ENCODE measurements at regions not wholly inside any gene's neighbourhood (a gene's known extent, or its start where the extent isn't known, plus 50 kb on each side); places are given as distances from the start of the nearest gene placed in this dataset.

GRCh38 chr2:105158002-105158401 lies 83.5 kb upstream of the GPR45 start:
- no peaks in the 10 kb centered on the region for H3F3A ChIP-seq (ENCODE audit: insufficient read depth, low read length)
- H4K20me1 ChIP-seq (ENCODE audit: insufficient read depth, low read length): no peaks in the 10 kb centered on the region
- H3K4me3 ChIP-seq (ENCODE audit: low read depth, low read length, poor library complexity, severe bottlenecking): no peak overlapping the region
- H3K4me1 ChIP-seq (ENCODE audit: insufficient read depth, low read length, severe bottlenecking): no peaks in the 10 kb centered on the region
- TF ChIP-seq CTCF (IDR thresholded peaks at IDR 0.05; ENCODE audit: low read length) (no peak), EZH2 (IDR thresholded peaks at IDR 0.05; ENCODE audit: borderline replicate concordance, low read length) (no peak)
- H3K27ac ChIP-seq (ENCODE audit: low read depth, low read length, poor library complexity, severe bottlenecking): no peak overlapping the region
- no peaks in the 10 kb centered on the region for H3K36me3 ChIP-seq (ENCODE audit: insufficient read depth, low read length)
- H3K9me2 ChIP-seq (ENCODE audit: low read depth, low read length): no peaks in the 10 kb centered on the region
- no peaks in the 10 kb centered on the region for H3K79me2 ChIP-seq (ENCODE audit: insufficient read depth, low read length)
- no peak overlapping the region for H2AFZ ChIP-seq (ENCODE audit: low read length)
- H3K9me3 ChIP-seq (ENCODE audit: low read length): peaks cover 6% of the 10 kb centered on the region; the same call in 1 of the 2 replicates
- H3K9ac ChIP-seq (ENCODE audit: low read length): no peak overlapping the region
- no peak overlapping the region for H3K4me2 ChIP-seq (ENCODE audit: low read length)
- H3K27me3 ChIP-seq (ENCODE audit: insufficient read depth, low read length): no peaks in the 10 kb centered on the region

- Histone ChIP-seq H3K4me1 (ENCODE audit: insufficient read depth, low read length, severe bottlenecking) (no peaks in the 10 kb centered on the region), H3K9ac (ENCODE audit: low read length) (no peak overlapping the region), H3K9me3 (ENCODE audit: low read length) (no peaks in the 10 kb centered on the region), H3K79me2 (ENCODE audit: insufficient read depth, low read length) (no peaks in the 10 kb centered on the region), H4K20me1 (ENCODE audit: insufficient read depth, low read length) (no peaks in the 10 kb centered on the region), H2AFZ (ENCODE audit: low read length) (no peak overlapping the region), H3K27me3 (ENCODE audit: insufficient read depth, low read length) (no peaks in the 10 kb centered on the region), H3F3A (ENCODE audit: insufficient read depth, low read length) (no peaks in the 10 kb centered on the region), H3K27ac (ENCODE audit: low read depth, low read length, poor library complexity, severe bottlenecking) (no peak overlapping the region), H3K36me3 (ENCODE audit: insufficient read depth, low read length) (no peaks in the 10 kb centered on the region), H3K4me3 (ENCODE audit: low read depth, low read length, poor library complexity, severe bottlenecking) (no peak overlapping the region), H3K4me2 (ENCODE audit: low read length) (no peak overlapping the region), H3K9me2 (ENCODE audit: low read depth, low read length) (no peaks in the 10 kb centered on the region)
- no peak for TF ChIP-seq EZH2 (IDR thresholded peaks at IDR 0.05; ENCODE audit: borderline replicate concordance, low read length)
Measured at GRCh38 chr2:105166688-105167087, 74.9 kb upstream of the GPR45 start.

GRCh38 chr2:105168543-105168942 lies 73.0 kb upstream of the GPR45 start:
- no peaks in the 10 kb centered on the region for H3K9me3 ChIP-seq (ENCODE audit: low read length)
- no peaks in the 10 kb centered on the region for H3K9me2 ChIP-seq (ENCODE audit: low read depth, low read length)
- H3K27ac ChIP-seq (ENCODE audit: low read depth, low read length, poor library complexity, severe bottlenecking): no peak overlapping the region
- no peaks in the 10 kb centered on the region for H3K4me1 ChIP-seq (ENCODE audit: insufficient read depth, low read length, severe bottlenecking)
- no peak overlapping the region for H2AFZ ChIP-seq (ENCODE audit: low read length)
- H3K27me3 ChIP-seq (ENCODE audit: insufficient read depth, low read length): peaks cover under 1% of the 10 kb centered on the region; the same call in 1 of the 2 replicates
- no peaks in the 10 kb centered on the region for H3K79me2 ChIP-seq (ENCODE audit: insufficient read depth, low read length)
- H3K4me2 ChIP-seq (ENCODE audit: low read length): no peak overlapping the region
- H3F3A ChIP-seq (ENCODE audit: insufficient read depth, low read length): no peaks in the 10 kb centered on the region
- no peak overlapping the region for H3K9ac ChIP-seq (ENCODE audit: low read length)
- no peak overlapping the region for H3K4me3 ChIP-seq (ENCODE audit: low read depth, low read length, poor library complexity, severe bottlenecking)
- H4K20me1 ChIP-seq (ENCODE audit: insufficient read depth, low read length): no peaks in the 10 kb centered on the region
- TF ChIP-seq CTCF (IDR thresholded peaks at IDR 0.05; ENCODE audit: low read length): no peak
- no peak for TF ChIP-seq EZH2 (IDR thresholded peaks at IDR 0.05; ENCODE audit: borderline replicate concordance, low read length)
- H3K36me3 ChIP-seq (ENCODE audit: insufficient read depth, low read length): no peaks in the 10 kb centered on the region

GRCh38 chr2:105175231-105175630 lies 66.3 kb upstream of the GPR45 start:
- TF ChIP-seq CTCF (IDR thresholded peaks at IDR 0.05; ENCODE audit: low read length) (no peak), EZH2 (IDR thresholded peaks at IDR 0.05; ENCODE audit: borderline replicate concordance, low read length) (no peak)
- H4K20me1 ChIP-seq (ENCODE audit: insufficient read depth, low read length): no peaks in the 10 kb centered on the region
- H3K9me2 ChIP-seq (ENCODE audit: low read depth, low read length): no peaks in the 10 kb centered on the region
- H3K4me1 ChIP-seq (ENCODE audit: insufficient read depth, low read length, severe bottlenecking): no peaks in the 10 kb centered on the region
- no peaks in the 10 kb centered on the region for H3F3A ChIP-seq (ENCODE audit: insufficient read depth, low read length)
- H3K27ac ChIP-seq (ENCODE audit: low read depth, low read length, poor library complexity, severe bottlenecking): no peak overlapping the region
- H3K4me2 ChIP-seq (ENCODE audit: low read length): no peak overlapping the region
- no peaks in the 10 kb centered on the region for H3K79me2 ChIP-seq (ENCODE audit: insufficient read depth, low read length)
- H3K9me3 ChIP-seq (ENCODE audit: low read length): no peaks in the 10 kb centered on the region
- no peaks in the 10 kb centered on the region for H3K36me3 ChIP-seq (ENCODE audit: insufficient read depth, low read length)
- peaks cover 4% of the 10 kb centered on the region; the same call in 1 of the 2 replicates for H3K27me3 ChIP-seq (ENCODE audit: insufficient read depth, low read length)
- H3K4me3 ChIP-seq (ENCODE audit: low read depth, low read length, poor library complexity, severe bottlenecking): no peak overlapping the region
- H2AFZ ChIP-seq (ENCODE audit: low read length): no peak overlapping the region
- no peak overlapping the region for H3K9ac ChIP-seq (ENCODE audit: low read length)

All from OCI-LY1 (cell line).